D341Med (cell line): ENCODE measurements at regions not wholly inside any gene's neighbourhood (a gene's known extent, or its start where the extent isn't known, plus 50 kb on each side); places are given as distances from the start of the nearest gene placed in this dataset.

Experiments
- DNase-seq: peaks from one replicate; pipeline ENCODE4 v3.0.0; 2012; ENCODE audit warnings: low spot score

DNA sequence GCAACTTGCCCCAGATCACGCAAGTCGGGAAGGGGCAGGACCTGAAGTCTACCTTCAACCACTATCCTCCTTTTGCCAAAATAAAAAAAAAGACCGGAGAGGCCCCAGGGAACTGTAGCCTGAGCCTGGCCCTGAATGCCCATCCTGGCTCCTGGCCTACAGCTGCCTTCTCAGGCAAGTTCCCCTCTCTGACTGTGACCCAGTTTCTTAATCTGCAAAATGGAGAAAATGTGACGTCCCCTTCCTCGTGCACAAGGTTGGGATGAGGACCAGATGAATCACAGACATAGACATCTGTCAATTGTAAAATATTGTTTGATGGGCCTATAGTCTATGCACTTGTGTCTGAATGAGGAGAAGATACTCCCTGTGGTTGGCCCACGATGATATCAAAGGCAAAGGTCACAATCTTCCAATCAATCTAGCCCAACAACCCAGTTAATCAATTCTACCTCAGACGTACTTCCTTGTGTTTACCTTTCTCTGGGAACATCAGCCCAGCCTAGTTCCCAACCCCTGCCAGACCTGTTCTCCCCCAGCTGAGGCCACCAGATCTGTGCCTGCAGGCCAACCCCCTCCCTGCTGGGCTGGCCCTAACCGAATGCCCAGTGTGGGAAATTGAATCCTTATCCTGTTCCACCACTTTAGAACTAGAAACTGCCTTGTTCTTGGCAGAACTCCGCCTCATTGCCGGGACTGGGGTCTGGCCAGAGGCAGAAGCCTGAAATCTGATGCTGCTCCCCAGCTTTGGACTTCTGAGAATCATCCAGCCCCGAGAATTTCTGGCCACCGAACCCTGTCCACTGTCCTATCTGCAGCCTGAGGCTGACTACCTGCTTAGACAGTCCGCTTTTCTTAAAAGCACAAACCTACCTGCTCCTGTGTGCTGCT is 101.8 kb upstream of the LIPC start:
- no peak for DNase-seq

DNA sequence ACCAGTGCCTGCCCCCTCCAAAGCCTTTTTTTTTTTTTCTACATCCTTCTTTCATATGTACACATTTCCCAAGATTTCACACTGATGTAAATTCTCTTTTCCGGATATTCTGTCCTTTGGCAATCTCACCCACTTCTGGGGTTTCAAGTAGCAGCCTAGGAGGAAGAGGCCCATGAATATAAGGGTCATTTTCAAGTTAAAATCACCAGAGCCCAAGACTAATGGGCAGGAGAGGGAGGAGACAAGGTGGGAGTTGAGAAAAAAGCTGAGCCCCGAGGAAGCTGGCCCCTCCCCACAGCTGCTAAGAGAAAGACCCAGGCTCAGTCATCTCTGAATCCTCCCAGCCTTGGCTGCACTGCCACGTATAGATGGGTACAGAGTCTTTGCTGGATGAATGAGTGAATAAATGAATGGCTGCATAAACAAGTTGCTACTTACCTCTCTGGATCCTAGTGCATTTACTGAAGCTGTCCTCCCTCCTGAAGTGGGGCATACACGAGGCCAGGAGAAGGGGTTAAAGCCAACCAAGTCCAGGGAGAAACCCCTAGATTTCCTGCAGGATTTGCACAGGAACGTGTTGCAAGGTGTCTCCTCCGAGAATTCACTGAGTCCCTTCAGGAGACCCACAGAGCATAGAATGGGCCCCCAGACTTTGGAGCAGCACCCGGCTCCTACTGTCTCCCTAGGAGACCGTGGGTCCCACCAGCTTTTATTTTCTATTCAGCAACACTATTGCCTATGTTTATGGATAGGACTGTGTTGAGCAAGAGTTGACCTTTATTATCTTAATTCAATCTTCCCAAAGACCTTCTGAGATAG is 100.8 kb upstream of the LIPC start:
- no peak for DNase-seq

DNA sequence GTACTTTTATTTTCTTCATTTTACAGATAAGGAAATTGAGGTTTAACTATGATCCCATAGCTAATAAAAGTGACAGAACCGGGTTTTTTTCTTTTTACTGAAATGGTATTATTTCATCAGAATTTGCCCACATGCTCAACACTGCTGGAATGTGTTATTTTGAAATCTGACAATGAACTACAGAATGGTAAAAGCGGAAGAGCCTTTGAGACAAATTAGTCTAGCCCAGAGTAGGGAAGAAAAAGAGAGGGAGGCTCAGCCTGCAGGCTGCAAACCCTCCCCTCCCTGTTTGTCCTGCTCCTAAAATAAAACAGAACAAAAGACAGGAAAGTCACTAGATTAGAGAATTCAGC is 100.3 kb upstream of the LIPC start:
- no peak for DNase-seq

DNA sequence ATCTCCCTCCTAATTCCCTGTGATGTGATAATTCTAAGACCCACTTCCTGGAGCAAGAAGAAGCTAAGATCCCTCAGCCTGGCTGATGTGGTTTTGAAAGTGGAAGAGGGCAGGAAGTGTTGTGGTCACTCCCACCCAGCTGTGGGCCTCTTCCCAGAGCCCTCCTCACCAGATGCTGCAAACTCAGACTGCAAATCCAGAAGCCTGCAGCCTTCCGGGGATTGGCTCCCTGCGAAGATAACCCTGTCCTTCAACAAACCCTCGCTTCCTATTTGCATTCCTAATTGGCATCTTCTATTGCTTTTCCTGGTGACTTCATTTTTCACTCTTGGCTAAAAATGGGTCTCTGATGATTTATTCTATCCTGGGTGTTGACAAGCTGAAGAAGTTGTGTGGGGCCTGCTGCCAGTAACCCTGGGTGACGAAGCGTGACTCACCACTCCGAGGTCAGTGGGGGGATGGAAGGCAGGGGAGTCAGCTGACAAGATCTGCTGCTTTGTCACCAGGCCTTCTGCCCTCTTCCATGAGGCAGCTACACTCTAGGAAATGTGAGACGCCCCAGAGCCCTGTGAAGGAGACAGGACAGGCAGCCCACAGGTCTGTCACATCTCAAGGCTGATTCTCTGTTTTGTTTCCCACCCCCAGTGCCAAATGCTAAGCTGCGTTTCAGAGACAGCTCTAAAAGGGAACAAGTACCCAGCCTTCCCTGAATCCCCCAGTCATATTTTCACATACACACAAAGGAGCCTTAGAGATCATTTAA is 99.7 kb upstream of the LIPC start:
- no peak for DNase-seq

DNA sequence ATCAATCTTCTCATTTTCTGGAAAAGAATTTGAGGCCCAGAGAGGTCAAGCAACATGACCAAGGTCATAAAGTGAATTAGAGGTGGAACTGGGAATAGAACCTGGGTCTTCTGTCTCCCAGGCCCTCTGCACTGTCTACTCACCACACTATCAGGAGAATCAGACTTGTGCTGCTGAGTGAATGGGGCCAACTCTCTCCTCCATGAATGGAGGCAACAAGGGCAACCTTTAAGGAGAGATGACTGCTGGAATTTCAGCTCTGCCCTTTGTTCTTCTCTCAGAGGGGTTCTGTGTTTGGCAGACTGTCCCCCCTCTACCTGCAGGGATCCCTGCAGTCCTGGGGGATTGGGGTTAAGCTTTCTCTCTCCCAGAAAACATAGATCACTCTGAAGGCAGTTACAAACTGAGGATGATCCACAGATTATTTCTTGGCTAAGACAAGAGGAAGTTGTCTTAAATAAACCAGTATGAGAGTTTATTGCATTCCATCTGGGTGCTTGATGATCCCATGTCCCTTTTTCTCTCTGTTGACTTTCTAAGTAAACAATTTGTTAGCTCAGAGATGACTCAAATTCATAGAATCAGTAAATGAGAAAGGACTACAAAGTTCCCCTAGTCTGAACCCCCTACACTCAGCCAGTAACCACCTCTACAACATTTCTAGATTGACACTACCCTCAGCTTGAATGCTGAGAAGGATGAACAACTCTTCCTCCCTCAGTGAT is 99.0 kb upstream of the LIPC start:
- no peak for DNase-seq

DNA sequence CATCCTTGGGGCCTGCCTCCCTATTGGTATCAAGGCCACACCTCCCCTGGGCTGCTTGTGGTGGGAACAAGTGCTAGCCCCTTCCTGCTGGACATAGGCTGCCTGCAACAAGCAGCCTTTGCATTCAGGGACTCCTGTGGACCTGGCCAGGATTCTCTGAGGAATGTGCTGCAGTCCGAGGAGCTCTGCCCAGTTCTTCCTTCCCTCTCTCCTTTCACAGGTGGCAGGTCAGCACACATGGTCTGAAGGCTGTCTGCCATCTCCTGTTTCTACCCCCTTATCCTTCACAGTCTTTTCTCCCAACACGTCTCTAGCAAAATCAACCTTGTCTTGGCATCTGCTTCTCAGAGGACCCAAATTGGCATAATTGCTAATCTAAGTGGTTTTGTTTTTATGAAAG is 97.0 kb upstream of the LIPC start:
- no peak for DNase-seq

DNA sequence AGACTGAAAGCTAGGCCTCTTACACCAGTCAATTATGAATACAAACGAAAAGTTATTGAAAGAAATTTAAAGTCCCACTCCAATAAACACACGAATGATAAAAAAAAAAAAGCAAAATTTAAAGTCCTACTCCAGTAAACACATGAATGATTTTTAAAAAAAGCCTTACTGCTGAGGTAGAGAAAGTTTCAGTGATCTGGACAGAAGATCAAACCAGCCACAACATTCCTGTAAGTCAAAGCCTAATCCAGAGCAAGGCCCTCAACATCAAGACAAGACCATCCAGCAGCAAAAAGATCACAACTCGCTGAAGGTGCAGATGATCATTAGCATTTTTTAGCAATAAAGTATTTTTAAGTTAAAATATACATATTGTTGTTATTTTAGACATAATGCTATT is 95.6 kb upstream of the LIPC start:
- DNase-seq: no peak

DNA sequence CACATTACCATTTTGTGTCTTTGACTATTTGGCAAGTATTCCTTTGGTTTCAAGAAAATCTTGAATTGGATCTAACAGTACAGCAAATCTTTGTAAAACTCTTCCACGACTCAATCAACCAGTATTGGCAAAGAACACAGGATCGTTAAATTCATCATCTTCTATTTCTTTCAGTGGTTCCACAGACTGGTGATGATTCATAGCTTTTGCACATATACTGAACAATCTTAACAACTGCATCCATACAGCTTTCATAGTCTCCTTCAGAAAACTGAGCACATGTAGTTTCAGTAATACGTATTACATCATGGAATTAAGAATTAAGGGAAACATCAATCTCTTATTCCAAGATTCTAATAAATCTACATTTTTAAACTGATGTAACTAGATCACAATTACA is 91.6 kb upstream of the LIPC start:
- no peak for DNase-seq

DNA sequence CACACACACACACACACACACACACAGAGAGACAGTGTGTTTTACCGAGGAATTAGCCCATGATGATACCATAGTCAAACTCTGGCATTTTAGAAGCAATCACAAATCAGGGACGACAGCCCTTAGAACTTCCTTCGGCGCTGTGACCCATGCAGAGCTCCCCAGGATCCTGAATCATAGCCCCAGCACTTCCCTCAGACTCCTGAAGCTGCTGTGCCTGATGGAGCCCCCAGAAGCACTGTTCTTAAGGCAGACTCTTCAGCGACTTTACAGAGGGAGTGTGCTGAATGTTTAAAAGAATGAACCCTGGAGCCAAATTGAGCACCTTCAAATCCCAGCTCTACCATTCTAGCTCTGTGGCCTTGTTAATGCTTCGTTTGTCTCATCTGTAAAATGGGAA is 89.3 kb upstream of the LIPC start:
- DNase-seq: no peak

DNA sequence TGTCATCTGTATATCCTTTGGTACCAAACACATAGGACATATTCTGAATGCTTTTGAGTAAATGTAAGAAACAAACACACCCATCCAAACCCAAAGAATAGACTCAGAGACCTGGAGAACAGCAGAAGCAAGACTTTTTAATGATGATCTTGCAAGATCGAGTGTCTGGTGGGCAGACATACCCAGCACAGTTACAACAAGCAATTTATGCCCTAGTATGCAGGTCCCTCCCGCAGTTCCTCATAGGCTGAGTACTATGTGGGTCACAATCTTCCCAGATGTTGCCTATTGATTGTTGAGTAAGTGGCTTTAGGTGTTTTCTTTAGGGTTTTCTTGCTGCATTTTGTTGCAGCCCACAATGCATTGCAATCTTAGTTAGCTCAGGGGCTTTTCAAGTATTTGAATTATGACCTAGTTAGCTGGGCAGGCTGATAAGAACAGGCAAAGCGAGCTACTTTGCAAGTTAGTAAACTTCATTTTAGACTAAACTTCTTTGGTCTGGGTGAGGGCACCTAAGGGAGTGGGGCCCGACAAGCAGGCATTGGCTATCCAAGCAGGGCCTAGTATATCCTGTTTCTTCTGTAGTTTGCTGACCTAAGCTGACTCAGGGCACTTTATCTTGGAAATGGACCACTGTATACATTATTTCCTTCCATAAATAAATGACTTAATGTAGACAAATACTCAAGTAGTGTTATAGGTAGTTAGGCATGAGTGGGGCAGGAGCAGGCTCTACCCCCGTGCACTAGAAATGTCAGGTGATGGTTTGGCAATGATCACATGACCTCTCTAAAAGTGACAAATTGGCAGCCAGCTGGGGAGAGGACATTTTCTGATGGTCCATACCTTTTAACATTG is 87.3 kb upstream of the LIPC start:
- DNase-seq: no peak

DNA sequence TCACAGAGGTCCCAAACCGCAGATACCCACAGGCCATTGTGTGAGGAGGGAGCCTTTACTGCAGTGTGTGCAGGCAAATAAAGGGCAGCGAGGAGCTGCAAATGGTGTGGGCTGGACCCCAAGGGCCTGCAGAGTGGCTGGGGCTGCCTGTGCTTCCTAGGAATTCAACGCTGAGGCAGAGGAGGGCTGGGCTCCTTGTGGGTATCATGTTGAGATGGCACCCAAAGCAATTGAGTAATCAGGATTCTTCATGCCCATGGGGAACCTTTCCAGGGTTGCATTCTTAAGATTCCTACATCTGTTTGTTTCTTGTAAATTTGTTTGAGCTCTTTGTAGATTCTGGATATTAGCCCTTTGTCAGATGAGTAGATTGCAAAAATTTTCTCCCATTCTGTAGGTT is 85.4 kb upstream of the LIPC start:
- DNase-seq: no peak

DNA sequence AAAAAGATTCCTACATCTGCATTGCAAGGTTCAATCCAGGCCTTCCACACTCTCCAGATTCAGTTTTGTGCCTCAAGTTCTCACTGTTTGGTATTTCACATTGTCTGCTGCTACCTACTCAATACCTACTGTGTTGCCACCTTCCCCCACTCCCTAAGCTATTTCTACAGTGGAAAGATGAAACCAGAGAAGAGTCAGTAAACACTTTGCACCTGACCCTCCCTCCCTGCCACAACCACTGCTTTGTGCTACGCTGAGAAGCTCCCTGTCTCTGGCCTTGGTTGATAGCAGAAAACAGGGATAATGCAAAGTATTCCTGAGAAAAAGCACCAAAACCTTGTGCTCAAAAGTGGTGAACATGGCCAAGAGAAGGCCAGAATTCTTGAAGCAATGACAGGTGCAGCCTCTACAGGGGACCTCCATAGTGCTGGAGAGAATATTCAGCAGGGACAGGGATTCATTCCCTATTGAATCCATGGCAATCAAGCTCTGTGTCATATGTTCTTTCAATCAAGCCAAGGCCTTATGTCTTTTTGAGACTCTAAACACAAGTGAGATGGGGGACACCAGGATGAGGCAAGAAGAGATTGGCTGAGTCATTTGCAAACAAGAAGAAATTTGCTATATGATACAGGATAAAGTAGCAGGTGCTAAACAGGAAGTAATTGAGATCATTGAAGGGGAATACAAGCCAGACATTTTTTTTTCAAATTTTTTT is 83.5 kb upstream of the LIPC start:
- DNase-seq: no peak

DNA sequence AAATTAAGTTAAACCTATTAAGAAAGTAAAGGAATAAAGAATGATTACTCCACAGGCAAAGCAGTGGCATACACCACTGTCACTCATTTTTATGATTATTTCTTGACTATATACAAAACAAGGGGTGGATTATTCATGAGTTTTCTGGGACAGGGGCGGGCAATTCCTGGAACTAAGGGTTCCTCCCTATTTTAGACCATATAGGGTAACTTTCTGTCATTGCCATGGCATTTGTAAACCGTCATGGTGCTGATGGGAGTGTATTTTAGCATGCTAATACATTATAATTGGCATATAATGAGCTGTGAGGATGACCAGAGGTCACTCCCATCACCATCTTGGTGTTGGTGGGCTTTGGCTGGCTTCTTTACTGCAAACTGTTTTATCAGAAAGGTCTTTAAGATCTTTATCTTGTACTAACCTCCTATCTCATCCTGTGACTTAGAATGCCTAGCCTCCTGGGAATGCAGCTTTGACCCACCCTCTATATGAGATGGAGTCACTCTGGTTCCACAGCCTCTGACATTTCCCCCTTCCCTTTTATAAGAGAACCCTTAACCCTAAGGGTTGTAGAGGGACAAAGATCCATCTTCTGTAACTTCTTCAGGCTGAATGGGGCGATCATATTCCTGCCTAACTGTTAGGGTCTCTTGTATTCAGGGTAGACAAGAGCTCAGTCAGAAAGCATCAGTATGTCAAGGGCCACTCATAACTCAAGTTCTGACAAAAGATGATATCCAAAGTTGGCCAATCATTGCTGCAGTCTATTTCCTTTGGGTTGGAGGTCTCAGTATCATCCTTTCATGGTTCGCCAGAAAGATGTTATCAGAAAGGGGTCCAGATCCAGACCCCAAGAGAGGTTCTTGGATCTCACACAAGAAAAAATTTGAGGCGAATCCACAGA is 79.5 kb upstream of the LIPC start:
- DNase-seq: no peak

DNA sequence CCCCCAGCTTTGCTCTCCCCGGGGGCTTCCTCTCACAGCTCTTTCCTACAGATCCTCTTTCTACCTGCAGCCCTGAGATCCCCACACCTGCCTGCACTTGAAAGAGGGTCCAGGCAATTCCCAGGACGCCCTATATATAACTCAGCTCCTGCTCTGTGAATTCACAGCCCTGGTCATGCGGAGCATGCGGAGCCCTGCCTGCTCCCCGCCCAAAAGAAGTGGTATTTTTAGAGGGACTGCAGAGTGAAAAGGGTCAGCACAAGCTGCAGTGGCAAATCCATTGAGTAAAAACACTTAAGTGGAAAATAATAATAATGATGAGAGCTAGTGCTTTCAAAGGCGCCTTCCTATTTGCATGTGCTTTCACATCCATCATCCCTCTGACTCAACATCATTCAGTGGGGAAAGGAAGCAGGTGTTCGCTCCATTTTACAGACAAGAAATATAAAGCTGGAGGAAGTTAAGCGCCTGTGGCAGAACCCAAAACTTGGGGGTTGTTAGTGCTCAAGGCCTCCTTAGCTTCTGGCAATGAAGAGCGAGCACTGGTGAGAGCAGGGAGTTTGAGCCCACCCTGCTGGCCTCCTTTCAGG is 76.3 kb upstream of the LIPC start:
- DNase-seq: no peak

DNA sequence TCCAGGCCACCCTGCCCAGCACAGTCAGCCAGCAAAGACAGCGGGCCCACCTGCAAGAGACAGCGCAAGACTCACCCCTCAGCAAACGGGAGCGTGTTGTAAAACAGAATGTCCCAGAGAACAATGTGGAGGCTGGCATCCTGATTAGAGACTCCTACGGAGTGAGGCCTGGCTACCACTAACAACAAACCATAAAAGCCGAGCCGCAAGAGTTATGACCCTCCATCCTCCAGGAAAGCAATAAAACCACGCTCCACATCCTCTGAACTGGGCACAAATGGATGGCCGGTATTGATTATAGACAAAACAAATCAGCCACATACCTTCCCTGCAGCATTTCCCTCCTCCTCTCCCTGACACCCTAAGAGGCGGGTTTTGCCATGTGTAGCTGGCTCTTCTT is 75.8 kb upstream of the LIPC start:
- no peak for DNase-seq

DNA sequence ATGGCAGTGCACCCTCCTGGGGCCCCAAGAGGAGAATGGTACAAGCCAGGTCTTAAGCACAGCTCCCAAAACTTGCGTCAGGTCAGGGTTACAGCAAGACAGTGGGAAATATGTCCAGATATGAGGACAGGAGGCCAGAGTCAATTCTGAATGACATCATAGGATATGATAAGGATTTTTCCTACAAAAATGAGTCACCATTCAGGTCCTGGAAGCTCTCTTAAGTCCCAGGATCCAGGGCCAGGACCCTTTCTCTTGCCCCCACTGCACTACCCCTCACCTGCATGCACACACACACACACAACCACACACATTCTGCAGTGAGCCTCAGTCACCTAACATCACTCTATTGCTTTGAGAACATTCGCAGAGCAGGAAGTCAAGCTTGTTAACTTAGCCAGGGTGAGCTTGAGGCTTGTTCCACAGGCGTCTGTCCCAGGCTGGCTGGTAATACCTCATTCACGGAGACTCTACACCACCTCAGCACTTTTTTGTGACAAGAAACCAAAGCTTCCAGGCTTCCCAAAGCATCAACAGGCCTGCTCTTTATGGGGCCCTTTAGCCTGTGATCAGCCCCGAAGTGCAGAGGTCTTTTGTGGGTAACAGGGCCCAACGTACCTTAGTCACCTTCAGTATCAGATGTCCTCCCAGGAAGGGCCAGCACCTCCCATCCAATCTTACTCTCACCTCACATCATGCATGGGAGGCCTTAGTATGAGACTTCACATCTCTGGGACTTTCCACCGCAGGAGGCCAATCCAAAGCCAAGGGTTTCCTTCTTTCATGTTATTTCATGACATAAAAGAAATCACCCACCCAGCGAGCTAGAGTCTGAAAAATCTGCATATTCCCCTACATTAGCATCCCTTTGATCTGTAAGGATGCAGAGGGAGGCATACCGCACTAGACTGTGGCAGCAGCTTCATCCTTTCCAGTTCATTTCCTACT is 74.0 kb upstream of the LIPC start:
- no peak for DNase-seq

DNA sequence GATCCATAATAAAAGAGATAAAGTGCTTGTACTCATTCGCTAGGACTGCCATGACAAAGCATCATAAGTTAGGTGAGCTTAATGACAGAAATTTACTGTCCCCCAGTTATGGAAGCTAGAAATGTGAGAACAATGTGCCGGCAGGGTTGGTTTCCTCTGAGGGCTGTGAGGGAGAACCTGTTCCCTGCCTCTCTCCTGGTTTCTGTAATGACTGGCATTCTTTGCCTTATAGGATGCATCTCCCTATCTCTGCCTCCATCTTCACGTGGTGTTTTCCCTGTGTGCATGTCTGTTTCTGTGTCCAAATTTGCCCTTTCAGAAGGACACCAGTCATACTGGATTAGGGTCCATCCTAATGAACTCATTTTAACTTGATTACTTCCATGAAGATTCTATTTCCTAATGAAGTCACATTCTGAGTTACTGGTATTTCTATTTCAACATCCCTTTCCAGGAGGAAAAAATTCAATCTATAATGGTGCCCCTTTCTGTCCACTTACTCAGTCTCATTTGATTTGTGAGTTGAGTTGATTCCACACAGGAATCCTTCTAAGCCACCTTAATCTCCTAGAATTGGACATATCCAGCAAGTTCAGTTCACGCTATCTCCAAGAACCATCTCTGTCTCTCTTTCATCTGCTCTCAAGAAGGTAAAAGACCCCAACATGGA is 71.2 kb upstream of the LIPC start:
- DNase-seq: no peak
